Large intestine (tissue), 3 donors: ENCODE measurements at regions not wholly inside any gene's neighbourhood (a gene's known extent, or its start where the extent isn't known, plus 50 kb on each side); places are given as distances from the start of the nearest gene placed in this dataset.

Experiments
- DNase-seq, 2 donors: peaks; one replicate each; pipeline versions ENCODE4 v3.0.0 to v3.0.0-alpha.2; 2013
- H3K27ac ChIP-seq: one replicate; pipeline ENCODE4 v1.5.1; 2013; ENCODE audit warnings: low read length
- H3K27me3 ChIP-seq: 2 replicates; pipeline ENCODE4 v1.6.1; 2013; ENCODE audit warnings: low read length; ENCODE audit not compliant: control insufficient read depth, insufficient read depth
- H3K36me3 ChIP-seq: 2 replicates; pipeline ENCODE4 v1.6.1; 2013; ENCODE audit warnings: low read length; ENCODE audit not compliant: control insufficient read depth, insufficient read depth
- H3K4me1 ChIP-seq: one replicate; pipeline ENCODE4 v1.6.1; 2013; ENCODE audit warnings: low read length; ENCODE audit not compliant: control insufficient read depth, insufficient read depth
- H3K4me3 ChIP-seq: one replicate; pipeline ENCODE4 v1.5.1; 2013; ENCODE audit warnings: low read length
- H3K9me3 ChIP-seq: one replicate; pipeline ENCODE4 v1.6.1; 2013; ENCODE audit warnings: mild to moderate bottlenecking, low read depth, low read length, moderate library complexity; ENCODE audit not compliant: control insufficient read depth
- WGBS: methylation state at CpG from one replicate; pipeline ENCODE4 v1.1.5; 2013; ENCODE audit warnings: low lambda C conversion rate; ENCODE audit not compliant: insufficient coverage; 5-methylcytosine and 5-hydroxymethylcytosine counted together

DNA sequence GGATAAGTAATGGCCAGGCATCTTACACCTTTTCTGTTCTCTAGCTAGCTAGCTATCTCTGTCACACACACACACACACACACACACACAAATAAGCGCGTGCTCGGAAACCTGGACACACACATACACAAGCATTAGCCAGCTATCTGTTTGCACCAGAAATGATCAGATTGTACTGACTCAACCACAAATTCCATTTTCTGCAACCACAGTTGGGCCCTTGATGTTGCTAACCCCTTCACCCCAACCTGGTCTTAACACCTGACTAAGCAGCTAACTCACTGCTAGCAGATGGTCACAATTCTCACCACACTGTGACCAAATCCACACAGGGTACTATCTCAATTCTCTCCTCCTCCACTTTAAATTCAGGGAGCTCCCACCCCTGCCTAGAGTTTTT lies 183.0 kb upstream of the THBS1 start:
- H3K27me3 ChIP-seq = no peaks in the 10 kb centered on the region
- H3K4me1 ChIP-seq = peaks cover 5% of the 10 kb centered on the region
- H3K36me3 ChIP-seq = no peaks in the 10 kb centered on the region
- H3K27ac ChIP-seq = no peak overlapping the region
- no CpG with 5 or more reads among the region's 3 CpGs for WGBS
- no peaks in the 10 kb centered on the region for H3K9me3 ChIP-seq
- no peak for DNase-seq
- H3K4me3 ChIP-seq = no peak overlapping the region

DNA sequence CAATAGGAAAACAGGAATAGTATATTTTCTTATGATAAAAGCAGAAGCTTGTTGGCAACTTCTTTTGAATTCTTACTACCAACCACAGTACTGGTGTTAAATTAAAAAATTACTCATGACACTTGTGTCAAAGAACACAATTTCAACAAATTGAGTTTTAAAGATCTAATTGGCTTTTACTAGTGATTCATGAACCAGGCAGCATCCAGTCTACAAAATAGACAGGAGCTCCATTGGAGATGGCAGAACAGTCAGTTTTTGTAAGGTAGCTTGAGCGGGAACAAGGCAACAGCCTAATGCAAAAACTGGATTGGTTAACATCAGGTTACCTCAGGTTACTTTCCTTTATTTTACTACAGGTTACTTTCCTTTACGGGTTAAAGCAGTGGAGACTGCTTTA lies 181.3 kb upstream of the THBS1 start:
- H3K4me1 ChIP-seq = no peaks in the 10 kb centered on the region
- no peak for DNase-seq
- no peaks in the 10 kb centered on the region for H3K36me3 ChIP-seq
- no peak overlapping the region for H3K27ac ChIP-seq
- H3K9me3 ChIP-seq = no peaks in the 10 kb centered on the region
- 100% methylated on average over 1 of the region's 2 CpGs for WGBS
- H3K27me3 ChIP-seq = no peaks in the 10 kb centered on the region
- no peak overlapping the region for H3K4me3 ChIP-seq

GRCh38 chr15:39400002-39400401 lies 180.9 kb upstream of the THBS1 start:
- no peaks in the 10 kb centered on the region for H3K27me3 ChIP-seq
- no peak overlapping the region for H3K4me3 ChIP-seq
- WGBS = no CpG with 5 or more reads among the region's 1 CpG
- no peaks in the 10 kb centered on the region for H3K9me3 ChIP-seq
- H3K27ac ChIP-seq = no peak overlapping the region
- no peaks in the 10 kb centered on the region for H3K36me3 ChIP-seq
- no peak for DNase-seq
- H3K4me1 ChIP-seq = no peaks in the 10 kb centered on the region

DNA sequence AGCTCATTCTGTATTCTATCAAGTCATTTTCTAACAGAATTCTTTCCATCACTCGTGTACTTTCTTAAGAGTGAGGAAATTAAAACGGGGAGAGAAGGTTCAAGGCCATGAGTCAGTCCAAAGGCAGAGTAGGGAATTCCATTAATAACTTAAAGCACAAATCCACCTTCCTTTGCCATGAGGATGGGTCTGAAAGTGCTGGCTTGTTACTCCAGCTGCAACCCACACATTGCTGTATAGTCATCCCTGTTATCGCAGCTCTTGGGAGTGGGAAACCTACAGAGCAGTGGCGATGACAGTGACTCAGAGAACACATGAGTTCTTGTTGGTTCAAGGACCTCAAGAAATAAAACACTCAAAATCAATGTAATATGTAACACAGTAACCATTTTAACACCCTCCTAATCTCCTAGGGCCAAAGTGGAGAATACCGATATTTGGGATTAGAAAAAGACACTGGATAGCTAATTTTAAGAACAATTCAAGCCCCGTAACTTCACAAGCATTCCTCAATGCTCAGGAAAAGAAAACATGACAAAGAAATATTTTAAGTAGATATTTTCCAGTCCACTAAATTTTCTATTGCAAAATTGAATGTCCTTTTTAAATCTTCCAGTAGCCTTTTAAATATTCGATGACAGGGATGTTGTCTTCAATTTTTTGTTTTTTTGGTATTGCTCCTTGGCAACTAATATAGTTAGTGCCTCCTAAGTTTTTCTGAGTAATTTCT lies 179.9 kb upstream of the THBS1 start:
- H3K27me3 ChIP-seq = no peaks in the 10 kb centered on the region
- no peaks in the 10 kb centered on the region for H3K36me3 ChIP-seq
- H3K27ac ChIP-seq = no peak overlapping the region
- no peak for DNase-seq
- no peaks in the 10 kb centered on the region for H3K9me3 ChIP-seq
- 100% methylated on average over 3 of the region's 7 CpGs for WGBS
- no peaks in the 10 kb centered on the region for H3K4me1 ChIP-seq
- H3K4me3 ChIP-seq = no peak overlapping the region

GRCh38 chr15:39403640-39404117 lies 177.2 kb upstream of the THBS1 start:
- Histone ChIP-seq H3K36me3 (no peaks in the 10 kb centered on the region), H3K27ac (no peak overlapping the region), H3K27me3 (no peaks in the 10 kb centered on the region), H3K9me3 (no peaks in the 10 kb centered on the region), H3K4me3 (no peak overlapping the region), H3K4me1 (no peaks in the 10 kb centered on the region)
- 40% methylated on average over 1 of the region's 3 CpGs for WGBS
- DNase-seq = no peak

- no CpG with 5 or more reads among the region's 5 CpGs for WGBS
- Histone ChIP-seq H3K27ac (no peak overlapping the region), H3K4me3 (no peak overlapping the region), H3K9me3 (no peaks in the 10 kb centered on the region), H3K27me3 (no peaks in the 10 kb centered on the region), H3K4me1 (no peaks in the 10 kb centered on the region), H3K36me3 (no peaks in the 10 kb centered on the region)
- DNase-seq = no peak
Observed at GRCh38 chr15:39404767-39405181, 176.1 kb upstream of the THBS1 start.

- Histone ChIP-seq H3K27ac (no peak overlapping the region), H3K4me3 (no peak overlapping the region), H3K36me3 (no peaks in the 10 kb centered on the region), H3K4me1 (peaks cover 2% of the 10 kb centered on the region), H3K27me3 (no peaks in the 10 kb centered on the region), H3K9me3 (no peaks in the 10 kb centered on the region)
- DNase-seq = no peak
- 93% methylated on average over 2 of the region's 6 CpGs for WGBS
Observed at GRCh38 chr15:39406485-39406884, 174.4 kb upstream of the THBS1 start.

DNA sequence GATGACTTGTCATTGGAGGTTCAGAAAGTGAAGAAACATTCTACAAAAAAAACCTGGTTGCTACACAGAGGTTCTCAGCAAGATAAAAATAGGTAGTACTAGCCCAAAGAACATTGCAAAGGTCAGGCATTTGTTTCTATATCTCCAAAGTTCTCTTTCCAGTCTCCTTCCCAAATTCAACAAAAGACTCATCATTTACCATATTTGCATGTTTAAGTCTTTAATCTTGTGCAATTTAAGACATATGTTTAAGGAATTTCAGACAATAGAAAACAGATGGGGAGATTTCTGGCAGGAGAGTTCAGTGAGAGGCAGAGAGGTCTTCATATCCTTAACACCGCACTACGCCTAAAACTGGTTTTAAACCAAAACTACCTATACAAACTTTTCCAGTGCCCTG lies 173.8 kb upstream of the THBS1 start:
- H3K36me3 ChIP-seq = no peaks in the 10 kb centered on the region
- WGBS = 100% methylated on average over 2 of the region's 2 CpGs
- peaks cover 2% of the 10 kb centered on the region for H3K4me1 ChIP-seq
- no peak for DNase-seq
- no peaks in the 10 kb centered on the region for H3K9me3 ChIP-seq
- no peak overlapping the region for H3K4me3 ChIP-seq
- no peak overlapping the region for H3K27ac ChIP-seq
- no peaks in the 10 kb centered on the region for H3K27me3 ChIP-seq

DNA sequence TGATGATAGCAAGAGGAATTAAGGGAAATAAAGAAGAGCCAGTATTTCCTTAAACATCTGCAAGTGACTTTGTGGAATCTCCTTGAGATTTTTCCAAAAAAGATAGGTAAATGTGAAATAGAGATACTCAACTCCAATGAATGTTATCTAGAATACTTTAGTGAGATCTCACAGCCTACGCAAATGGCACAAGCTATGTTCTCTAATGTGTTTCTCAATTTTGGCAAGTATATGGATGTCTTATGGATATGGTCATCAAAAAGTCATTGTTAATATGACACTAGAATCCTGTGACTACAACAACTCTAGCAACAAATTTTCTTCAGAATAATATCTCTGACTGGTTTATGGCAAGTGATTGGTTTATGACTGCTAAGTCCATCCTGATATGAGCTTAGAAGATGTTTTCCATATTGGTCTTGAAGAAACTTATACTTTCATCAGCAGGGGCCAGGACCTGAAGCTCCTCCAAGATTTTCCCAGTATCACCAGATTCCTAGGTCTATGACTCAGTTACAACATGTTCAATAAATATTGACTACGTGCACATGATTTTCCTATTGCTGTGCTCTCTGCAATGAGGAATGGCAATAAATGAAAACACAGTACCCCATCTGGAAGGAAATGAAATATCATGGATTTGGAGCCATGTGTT lies 170.9 kb upstream of the THBS1 start:
- Histone ChIP-seq H3K9me3 (no peaks in the 10 kb centered on the region), H3K36me3 (no peaks in the 10 kb centered on the region), H3K27me3 (no peaks in the 10 kb centered on the region), H3K27ac (peak overlapping the region; percentile 27), H3K4me1 (peaks cover 2% of the 10 kb centered on the region), H3K4me3 (no peak overlapping the region)
- DNase-seq = peak; percentile 26 to 63
- WGBS = no CpG with 5 or more reads among the region's 2 CpGs

DNA sequence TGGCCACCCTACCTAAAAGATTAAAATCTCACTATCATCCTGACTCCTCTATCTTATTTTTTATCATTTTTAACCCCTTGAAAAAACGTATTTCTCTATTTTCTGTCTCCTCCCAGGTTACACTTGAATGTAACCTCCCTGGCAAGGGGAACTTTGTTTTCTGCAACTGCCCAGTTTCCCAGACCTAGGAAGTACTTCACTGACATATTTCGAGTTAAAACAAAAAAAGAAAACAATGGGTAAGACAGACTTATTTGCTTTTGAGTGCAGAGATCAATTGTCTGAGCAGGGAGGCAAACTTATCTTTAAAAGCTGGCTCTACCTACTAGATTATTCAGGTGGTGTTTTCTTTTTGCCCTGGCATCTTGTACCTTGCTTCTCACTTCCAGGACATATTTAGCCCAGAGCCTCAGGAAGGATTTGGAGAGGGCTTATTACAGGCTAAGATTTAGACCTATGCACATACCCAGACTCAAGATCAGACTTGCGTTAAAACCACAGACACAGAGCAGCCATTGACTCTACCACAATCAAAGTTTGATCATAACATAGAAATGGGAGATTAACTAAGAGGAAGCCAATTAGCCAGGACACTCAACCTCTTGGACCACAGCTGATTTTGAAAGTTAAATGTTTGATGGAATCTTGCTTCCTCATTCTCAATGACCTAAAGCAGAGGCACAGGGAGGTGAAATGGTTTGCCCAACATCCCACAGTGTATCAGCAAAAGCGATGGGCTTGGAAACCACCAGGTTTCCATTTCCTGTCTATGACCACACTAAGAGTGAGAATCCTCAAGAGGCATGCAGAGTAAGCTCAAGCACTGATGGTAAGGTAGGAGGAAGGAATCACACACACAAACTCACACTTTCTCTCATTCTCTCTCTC lies 169.5 kb upstream of the THBS1 start:
- H3K27me3 ChIP-seq = no peaks in the 10 kb centered on the region
- H3K27ac ChIP-seq = no peak overlapping the region
- H3K36me3 ChIP-seq = no peaks in the 10 kb centered on the region
- no peak overlapping the region for H3K4me3 ChIP-seq
- H3K9me3 ChIP-seq = peaks cover 6% of the 10 kb centered on the region
- DNase-seq = no peak
- H3K4me1 ChIP-seq = peaks cover 2% of the 10 kb centered on the region
- 48% methylated on average over 2 of the region's 4 CpGs for WGBS
